Astrocyte (in vitro differentiated cells and primary cell): ENCODE measurements at regions not wholly inside any gene's neighbourhood (a gene's known extent, or its start where the extent isn't known, plus 50 kb on each side); places are given as distances from the start of the nearest gene placed in this dataset.

Experiments
- DNase-seq: peaks from one replicate; pipeline ENCODE4 v3.0.0-alpha.2; 2010; ENCODE audit warnings: low read depth
- FAIRE-seq: peaks from 2 replicates; lab custom pipeline; 2011; peaks lifted over from hg19 to GRCh38; lab: Jason Lieb, UNC
- H2AFZ ChIP-seq: 2 replicates; pipeline ENCODE4 v1.6.0; 2012; ENCODE audit warnings: low read depth, low read length, inconsistent platforms
- H3K27ac ChIP-seq: 2 replicates; pipeline ENCODE4 v1.5.1; 2011; ENCODE audit warnings: low read depth, low read length, inconsistent platforms
- H3K27me3 ChIP-seq: 2 replicates; pipeline ENCODE4 v1.6.0; 2011; ENCODE audit warnings: low read length, inconsistent platforms; ENCODE audit not compliant: insufficient read depth
- H3K36me3 ChIP-seq: 2 replicates; pipeline ENCODE4 v1.5.1; 2011; ENCODE audit warnings: low read length, inconsistent platforms; ENCODE audit not compliant: insufficient read depth
- H3K4me1 ChIP-seq: 2 replicates; pipeline ENCODE4 v1.5.1; 2011; ENCODE audit warnings: low read length, inconsistent platforms; ENCODE audit not compliant: insufficient read depth
- H3K4me2 ChIP-seq: 2 replicates; pipeline ENCODE4 v1.6.0; 2012; ENCODE audit warnings: low read length, inconsistent platforms
- H3K4me3 ChIP-seq: 2 replicates; pipeline ENCODE4 v1.5.1; 2011; ENCODE audit warnings: low read depth, mild to moderate bottlenecking, low read length, inconsistent platforms; ENCODE audit not compliant: insufficient read depth
- H3K79me2 ChIP-seq: 2 replicates; pipeline ENCODE4 v1.6.0; 2012; ENCODE audit warnings: mild to moderate bottlenecking, low read length, inconsistent platforms; ENCODE audit not compliant: insufficient read depth
- H3K9ac ChIP-seq: 2 replicates; pipeline ENCODE4 v1.6.0; 2012; ENCODE audit warnings: mild to moderate bottlenecking, low read length, inconsistent platforms
- H3K9me3 ChIP-seq: 2 replicates; pipeline ENCODE4 v1.5.1; 2012; ENCODE audit warnings: low read depth, mild to moderate bottlenecking, low read length, inconsistent platforms; ENCODE audit not compliant: insufficient read depth
- H4K20me1 ChIP-seq: 2 replicates; pipeline ENCODE4 v1.6.0; 2012; ENCODE audit warnings: low read length, inconsistent platforms; ENCODE audit not compliant: insufficient read depth
- H3K27ac Mint-ChIP-seq: one replicate; pipeline ENCODE4 v1.8.0; 2021; ENCODE audit warnings: mild to moderate bottlenecking, mixed read lengths; ENCODE audit not compliant: unreplicated experiment
- H3K27me3 Mint-ChIP-seq: one replicate; pipeline ENCODE4 v1.8.0; 2021; ENCODE audit warnings: low read depth, mixed read lengths; ENCODE audit not compliant: unreplicated experiment
- H3K36me3 Mint-ChIP-seq: one replicate; pipeline ENCODE4 v1.8.0; 2021; ENCODE audit warnings: low read depth, mixed read lengths; ENCODE audit not compliant: unreplicated experiment
- H3K4me1 Mint-ChIP-seq: one replicate; pipeline ENCODE4 v1.8.0; 2021; ENCODE audit warnings: low read depth, mixed read lengths; ENCODE audit not compliant: unreplicated experiment
- H3K4me3 Mint-ChIP-seq: one replicate; pipeline ENCODE4 v1.8.0; 2021; ENCODE audit warnings: mild to moderate bottlenecking, moderate library complexity, mixed read lengths; ENCODE audit not compliant: unreplicated experiment
- H3K9me3 Mint-ChIP-seq: one replicate; pipeline ENCODE4 v1.8.0; 2021; ENCODE audit warnings: mild to moderate bottlenecking, mixed read lengths; ENCODE audit not compliant: unreplicated experiment
- EZH2 ChIP-seq: IDR thresholded peaks from 2 replicates; pipeline ENCODE4 v1.6.1; 2012; ENCODE audit warnings: mild to moderate bottlenecking, low read length, inconsistent platforms; ENCODE audit not compliant: insufficient read depth
- TF ChIP-seq, protein P1 (sequence below): IDR thresholded peaks from 2 replicates; pipeline ENCODE4 v1.5.1; 2011; ENCODE audit warnings: low read depth, mild to moderate bottlenecking, inconsistent platforms, low read length, moderate library complexity; ENCODE audit not compliant: insufficient read depth

DNA sequence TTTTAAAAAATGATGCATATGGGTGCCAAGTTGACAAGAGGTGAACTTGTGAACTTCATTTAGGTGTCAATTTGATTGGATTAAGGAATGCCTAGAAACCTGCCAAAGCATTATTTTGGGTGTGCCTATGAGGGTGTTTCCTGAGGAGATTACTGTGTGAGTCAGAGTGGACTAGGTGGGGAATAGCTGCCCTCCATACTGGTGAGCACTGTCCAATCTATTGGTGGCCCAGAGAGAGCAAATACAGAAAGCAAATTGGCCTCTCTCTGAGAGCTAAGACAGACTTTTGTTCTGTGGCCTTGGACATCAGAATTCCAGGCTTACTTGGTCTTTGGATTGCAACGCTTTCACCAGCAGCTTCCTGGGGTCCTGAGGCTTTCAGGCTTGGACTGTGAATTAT is 388.0 kb downstream of the SUCLG1 start:
- Mint-ChIP-seq H3K27ac (no peak overlapping the region), H3K4me3 (no peak overlapping the region), H3K27me3 (peaks cover 2% of the 10 kb centered on the region), H3K36me3 (no peaks in the 10 kb centered on the region), H3K4me1 (no peaks in the 10 kb centered on the region), H3K9me3 (no peaks in the 10 kb centered on the region)
- H3K36me3 ChIP-seq: no peaks in the 10 kb centered on the region
- no peaks in the 10 kb centered on the region for H3K4me1 ChIP-seq
- DNase-seq (no peak), FAIRE-seq (no peak)
- no peaks in the 10 kb centered on the region for H3K79me2 ChIP-seq
- no peak overlapping the region for H3K9ac ChIP-seq
- H3K27me3 ChIP-seq: no peaks in the 10 kb centered on the region
- no peak overlapping the region for H3K27ac ChIP-seq
- TF ChIP-seq, protein P1, sequence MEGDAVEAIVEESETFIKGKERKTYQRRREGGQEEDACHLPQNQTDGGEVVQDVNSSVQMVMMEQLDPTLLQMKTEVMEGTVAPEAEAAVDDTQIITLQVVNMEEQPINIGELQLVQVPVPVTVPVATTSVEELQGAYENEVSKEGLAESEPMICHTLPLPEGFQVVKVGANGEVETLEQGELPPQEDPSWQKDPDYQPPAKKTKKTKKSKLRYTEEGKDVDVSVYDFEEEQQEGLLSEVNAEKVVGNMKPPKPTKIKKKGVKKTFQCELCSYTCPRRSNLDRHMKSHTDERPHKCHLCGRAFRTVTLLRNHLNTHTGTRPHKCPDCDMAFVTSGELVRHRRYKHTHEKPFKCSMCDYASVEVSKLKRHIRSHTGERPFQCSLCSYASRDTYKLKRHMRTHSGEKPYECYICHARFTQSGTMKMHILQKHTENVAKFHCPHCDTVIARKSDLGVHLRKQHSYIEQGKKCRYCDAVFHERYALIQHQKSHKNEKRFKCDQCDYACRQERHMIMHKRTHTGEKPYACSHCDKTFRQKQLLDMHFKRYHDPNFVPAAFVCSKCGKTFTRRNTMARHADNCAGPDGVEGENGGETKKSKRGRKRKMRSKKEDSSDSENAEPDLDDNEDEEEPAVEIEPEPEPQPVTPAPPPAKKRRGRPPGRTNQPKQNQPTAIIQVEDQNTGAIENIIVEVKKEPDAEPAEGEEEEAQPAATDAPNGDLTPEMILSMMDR: no peak
- no peak for TF ChIP-seq EZH2
- no peak overlapping the region for H3K4me3 ChIP-seq
- no peak overlapping the region for H3K4me2 ChIP-seq
- no peak overlapping the region for H2AFZ ChIP-seq
- no peaks in the 10 kb centered on the region for H4K20me1 ChIP-seq
- H3K9me3 ChIP-seq: peaks cover 2% of the 10 kb centered on the region

DNA sequence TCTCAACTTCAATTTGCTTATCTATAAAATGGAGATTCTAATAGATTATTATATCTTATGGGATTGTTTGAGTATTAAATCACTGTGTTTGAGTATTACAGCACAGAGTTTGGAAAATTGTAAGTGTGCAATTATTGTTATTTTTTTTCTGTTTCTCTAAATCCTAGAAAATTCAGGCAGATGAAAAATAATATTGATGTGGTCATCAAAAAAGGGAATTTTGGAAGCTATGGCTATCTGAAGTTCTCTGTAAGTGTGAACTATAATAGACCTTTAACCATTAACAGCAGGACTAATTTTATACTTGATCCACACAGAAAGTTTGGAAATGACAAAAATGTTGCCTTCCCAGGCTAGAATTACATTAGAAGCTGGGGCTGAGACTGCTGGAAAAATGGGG is 393.2 kb downstream of the SUCLG1 start:
- no peaks in the 10 kb centered on the region for H4K20me1 ChIP-seq
- peaks cover 4% of the 10 kb centered on the region for H3K27me3 Mint-ChIP-seq
- no peaks in the 10 kb centered on the region for H3K27me3 ChIP-seq
- H3K36me3 ChIP-seq: no peaks in the 10 kb centered on the region
- no peak overlapping the region for H3K9ac ChIP-seq
- no peak overlapping the region for H3K4me2 ChIP-seq
- DNase-seq (no peak), FAIRE-seq (no peak)
- H3K4me3 Mint-ChIP-seq: no peak overlapping the region
- no peak overlapping the region for H2AFZ ChIP-seq
- H3K27ac Mint-ChIP-seq: no peak overlapping the region
- no peak overlapping the region for H3K4me3 ChIP-seq
- no peaks in the 10 kb centered on the region for H3K36me3 Mint-ChIP-seq
- H3K9me3 Mint-ChIP-seq: no peaks in the 10 kb centered on the region
- H3K4me1 Mint-ChIP-seq: no peaks in the 10 kb centered on the region
- H3K9me3 ChIP-seq: no peaks in the 10 kb centered on the region
- H3K79me2 ChIP-seq: no peaks in the 10 kb centered on the region
- TF ChIP-seq EZH2: no peak
- TF ChIP-seq, protein P1: no peak
- H3K27ac ChIP-seq: no peak overlapping the region
- no peaks in the 10 kb centered on the region for H3K4me1 ChIP-seq

DNA sequence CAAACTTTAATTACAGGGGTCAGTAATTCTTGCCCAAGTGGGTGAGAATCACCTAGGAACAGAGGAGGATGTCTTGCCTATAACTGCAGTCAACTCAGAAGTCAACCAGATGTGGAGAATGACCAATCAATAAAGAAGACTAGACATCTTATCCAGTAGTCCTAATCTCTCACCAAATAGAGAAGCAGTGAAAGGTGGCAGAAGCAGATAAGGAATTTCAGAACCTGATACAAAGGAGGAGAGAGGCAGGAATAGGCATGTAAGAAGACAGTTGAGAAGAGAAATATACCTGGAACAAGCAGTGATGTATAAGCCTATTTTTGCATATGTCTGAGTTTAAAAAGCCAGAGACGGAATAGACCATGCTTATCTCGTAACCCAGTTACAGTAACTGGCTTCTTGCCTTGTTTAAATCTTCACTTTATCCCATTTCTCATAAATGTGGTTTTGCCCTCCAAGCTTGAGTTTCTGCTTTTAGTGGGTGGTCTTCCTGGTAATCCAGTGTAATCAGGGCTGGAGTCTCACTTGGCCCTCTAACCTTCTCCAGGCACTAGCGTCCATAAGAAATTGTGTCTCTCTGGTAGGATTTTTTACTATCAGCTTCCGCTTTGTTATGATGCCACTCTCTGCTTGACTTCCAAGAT is 401.0 kb downstream of the SUCLG1 start:
- FAIRE-seq (no peak), DNase-seq (no peak)
- no peaks in the 10 kb centered on the region for H3K36me3 Mint-ChIP-seq
- no peaks in the 10 kb centered on the region for H3K9me3 Mint-ChIP-seq
- no peak overlapping the region for H3K27ac ChIP-seq
- no peak overlapping the region for H3K4me3 Mint-ChIP-seq
- peaks cover 2% of the 10 kb centered on the region for H3K9me3 ChIP-seq
- H3K27me3 Mint-ChIP-seq: peaks cover 4% of the 10 kb centered on the region
- no peak overlapping the region for H3K4me3 ChIP-seq
- H3K36me3 ChIP-seq: no peaks in the 10 kb centered on the region
- H3K27me3 ChIP-seq: no peaks in the 10 kb centered on the region
- no peak overlapping the region for H3K9ac ChIP-seq
- H3K4me1 Mint-ChIP-seq: no peaks in the 10 kb centered on the region
- TF ChIP-seq, protein P1: no peak
- TF ChIP-seq EZH2: no peak
- no peaks in the 10 kb centered on the region for H3K79me2 ChIP-seq
- no peaks in the 10 kb centered on the region for H3K4me1 ChIP-seq
- H3K4me2 ChIP-seq: no peak overlapping the region
- no peaks in the 10 kb centered on the region for H4K20me1 ChIP-seq
- no peak overlapping the region for H3K27ac Mint-ChIP-seq
- no peak overlapping the region for H2AFZ ChIP-seq
